KBM-7 (cell line): ENCODE measurements at regions not wholly inside any gene's neighbourhood (a gene's known extent, or its start where the extent isn't known, plus 50 kb on each side); places are given as distances from the start of the nearest gene placed in this dataset.

ENCODE experiments used
- DNase-seq: peaks from one replicate; pipeline ENCODE4 v3.0.0-alpha.2; 2015
- in situ Hi-C: fragments of 300-500 bp; cut with MboI; formaldehyde crosslinking; loops from 2 replicates; pipeline ENCODE4 v1.14.3; 2020; ENCODE audit warnings: low sequenced_read_pairs, low pct_unique_long_range_greater_than_20kb, mixed read lengths

DNA sequence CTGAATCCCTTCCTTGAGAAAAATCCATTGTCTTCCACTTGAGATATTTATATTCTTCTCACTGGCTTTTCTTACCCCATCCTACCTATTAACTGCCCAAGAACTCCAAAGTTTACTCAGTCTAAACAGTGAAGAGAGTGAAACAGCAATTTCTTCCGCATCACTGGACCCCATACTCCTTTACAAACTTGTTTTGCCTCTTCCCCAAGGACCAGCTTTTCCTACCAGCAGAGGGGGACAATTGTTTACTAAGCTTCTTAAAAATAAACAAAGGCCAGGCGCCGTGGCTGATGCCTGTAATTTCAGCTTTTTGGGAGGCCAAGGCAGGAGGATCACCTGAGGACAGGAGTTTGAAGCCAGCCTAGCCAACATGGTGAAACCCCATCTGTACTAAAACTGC lies 52.0 kb downstream of the LRATD1 start:
- no peak for DNase-seq
- in situ Hi-C loops, result no loop called here

DNA sequence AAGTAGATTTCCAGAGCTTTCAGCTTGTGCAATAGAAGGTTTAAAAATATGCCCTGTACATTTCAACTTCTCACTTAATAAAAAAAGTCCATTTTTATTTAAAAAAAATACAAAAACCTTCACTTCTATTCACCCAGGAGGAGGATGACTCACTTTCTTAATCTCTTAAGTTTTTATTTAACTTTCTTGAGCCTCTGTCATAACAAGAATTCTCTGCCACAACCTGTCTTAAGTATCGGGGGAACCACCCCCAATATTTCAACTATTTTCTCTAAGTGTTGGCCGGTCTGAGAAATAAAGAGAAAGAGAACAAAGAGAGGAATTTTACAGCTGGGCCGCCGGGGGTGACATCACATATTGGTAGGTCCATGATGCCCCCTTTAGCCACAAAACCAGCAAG lies 58.4 kb downstream of the LRATD1 start:
- DNase-seq, result no peak
- in situ Hi-C loops, result no loop called here

DNA sequence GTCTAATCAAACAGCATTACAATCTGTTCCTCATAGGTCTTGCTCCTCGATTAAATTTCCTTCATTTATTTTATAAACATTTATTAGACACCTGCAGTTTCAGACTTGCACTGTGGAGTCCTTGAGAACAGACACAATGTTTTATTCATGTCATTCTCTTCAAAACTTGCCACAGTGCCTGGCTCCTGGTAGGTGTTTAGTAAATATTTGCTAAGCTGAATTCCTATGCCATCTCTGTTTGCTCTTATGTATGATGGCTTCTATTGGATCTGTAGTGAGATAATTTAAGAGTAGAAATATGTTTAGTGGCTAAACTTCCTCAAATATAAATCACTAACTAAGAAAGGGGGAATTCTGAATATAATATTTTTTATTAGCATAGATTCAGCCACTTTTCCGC lies 61.4 kb downstream of the LRATD1 start:
- in situ Hi-C loops, result no loop called here
- no peak for DNase-seq

DNA sequence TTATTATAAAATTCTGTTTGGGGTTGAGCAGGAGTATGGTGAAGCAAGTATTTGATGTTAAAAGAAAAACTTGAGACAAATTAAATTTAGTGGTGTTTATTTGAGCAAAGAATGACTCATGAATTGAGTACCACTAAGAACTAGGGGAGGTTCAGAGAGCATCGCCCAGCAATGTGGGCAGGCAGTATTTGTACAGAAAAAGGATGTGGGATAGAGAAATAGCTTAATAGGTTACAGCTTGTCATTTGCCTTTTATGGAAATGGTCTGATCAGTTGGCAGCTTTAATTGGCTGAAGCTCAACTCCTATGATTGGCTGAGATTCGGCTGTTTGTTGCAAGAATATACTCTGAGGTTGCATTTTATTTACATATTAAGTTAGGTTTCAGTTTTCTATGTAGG lies 68.2 kb downstream of the LRATD1 start:
- in situ Hi-C loops, result no loop called here

DNA sequence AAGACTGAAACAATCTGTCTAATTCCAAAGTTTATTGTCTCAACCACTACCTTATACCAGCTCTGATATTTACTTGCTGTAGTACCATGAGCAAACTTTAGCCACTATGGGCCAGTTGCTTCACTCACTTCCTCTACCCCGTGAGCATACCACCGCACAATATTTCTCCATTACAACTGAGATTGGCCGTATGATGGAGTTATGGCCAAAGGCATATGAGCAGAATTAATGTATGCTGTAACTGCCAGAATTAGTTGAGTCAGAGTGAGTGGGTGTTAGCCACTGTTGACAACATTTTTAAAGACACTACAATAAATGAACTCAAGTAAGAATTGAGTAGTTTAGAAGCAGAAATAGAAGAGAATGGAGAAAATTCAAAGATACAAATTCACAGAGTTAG lies 69.7 kb downstream of the LRATD1 start:
- no peak for DNase-seq
- in situ Hi-C loops, result no loop called here

More for the DNA sequence above, 68.2 kb downstream of the LRATD1 start:
- DNase-seq, result no peak

DNA sequence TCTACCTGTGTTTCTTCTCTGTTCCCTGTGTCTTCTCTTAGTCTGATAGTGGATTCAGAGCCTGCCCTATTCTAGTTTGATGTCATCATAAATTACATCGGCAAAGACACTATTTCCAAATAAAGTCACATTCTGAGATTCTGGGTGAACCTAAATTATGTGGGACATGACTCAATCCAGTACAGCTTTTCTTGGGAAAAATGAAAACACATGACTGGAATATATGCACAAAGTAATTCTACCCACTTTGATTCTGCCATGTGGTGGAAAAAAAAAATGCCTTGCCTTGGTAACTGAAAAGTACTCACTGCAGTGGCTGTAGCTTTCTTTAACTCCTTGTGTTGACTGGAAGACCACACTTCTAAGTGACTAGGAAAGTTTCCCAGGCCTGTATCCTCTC lies 73.7 kb downstream of the LRATD1 start:
- in situ Hi-C loops, result no loop called here
- no peak for DNase-seq

DNA sequence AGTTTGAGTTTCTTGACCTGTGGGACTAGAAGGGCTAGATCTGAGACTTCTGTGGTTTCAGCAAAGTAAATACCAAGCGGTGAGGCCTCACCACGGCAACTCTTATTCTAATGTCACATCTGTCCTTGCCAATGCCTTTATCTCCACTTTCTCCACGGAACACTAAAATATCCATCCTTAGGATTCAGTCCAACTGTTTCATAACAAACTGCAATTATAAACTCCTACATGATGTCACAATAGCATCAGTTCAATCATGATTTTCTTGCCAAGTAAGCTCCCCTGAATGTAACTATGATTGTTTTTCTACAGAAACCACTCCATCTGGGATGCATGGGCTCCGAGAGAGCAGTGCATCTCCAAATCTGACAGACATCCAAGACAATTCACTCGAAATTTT lies 79.6 kb downstream of the LRATD1 start:
- DNase-seq, result no peak
- in situ Hi-C loops, result no loop called here

DNA sequence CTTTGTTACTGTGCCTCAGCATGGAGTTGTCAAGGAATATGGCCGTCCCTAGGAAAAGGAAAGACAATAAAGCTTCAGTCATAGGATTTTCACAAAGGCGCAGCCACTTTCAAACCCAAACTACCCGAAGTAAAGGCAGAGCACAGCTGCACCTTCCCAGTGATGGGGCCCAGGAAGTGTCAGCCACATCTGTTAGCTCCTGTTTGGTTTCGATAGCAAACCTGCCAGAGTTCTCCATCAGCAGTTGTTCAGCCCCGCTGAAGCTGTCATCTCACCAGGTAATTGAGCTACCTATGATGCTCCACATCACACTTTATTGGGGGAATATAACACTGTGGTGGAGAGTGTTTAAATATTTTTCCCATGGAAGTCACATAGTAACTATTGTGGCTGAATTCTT lies 80.7 kb downstream of the LRATD1 start:
- in situ Hi-C loops, result no loop called here
- DNase-seq, result no peak

DNA sequence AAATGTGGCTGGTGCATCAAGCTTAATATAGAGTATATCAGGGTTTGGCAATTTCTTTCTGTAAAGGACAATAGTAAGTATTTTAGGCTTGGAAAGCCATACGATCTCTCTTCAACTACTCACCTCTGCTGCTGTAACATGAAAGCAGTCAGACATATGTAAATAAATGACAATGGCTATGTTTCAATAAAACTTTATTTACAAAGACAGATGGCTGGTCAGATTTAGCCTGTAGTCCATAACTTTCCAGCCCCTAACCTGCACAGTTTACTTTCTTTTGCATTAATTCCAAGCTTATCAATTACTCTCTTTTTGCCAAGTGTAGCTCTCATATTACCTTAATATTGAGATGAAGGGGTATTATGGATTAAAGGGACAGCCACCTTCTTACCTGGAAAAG lies 83.1 kb downstream of the LRATD1 start:
- in situ Hi-C loops, result no loop called here
- DNase-seq, result no peak

DNA sequence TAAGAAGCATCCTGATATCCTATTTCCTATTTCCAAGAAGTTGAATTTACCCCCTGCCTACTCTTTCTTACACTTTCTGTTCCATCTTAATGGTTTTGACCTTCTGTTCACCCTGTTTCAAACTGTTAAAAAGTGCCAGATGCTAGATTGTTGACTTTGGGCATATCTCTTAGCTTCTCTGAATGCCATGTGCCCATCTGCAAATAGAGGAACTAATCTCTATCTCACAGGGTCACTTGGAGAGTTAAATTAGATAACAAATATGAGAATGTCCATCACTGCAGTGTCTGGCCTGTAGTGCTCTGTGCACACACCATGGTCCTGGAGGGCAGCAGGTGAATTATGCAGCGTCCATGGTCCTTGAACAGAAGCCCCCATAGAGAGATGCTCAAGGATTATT lies 83.8 kb downstream of the LRATD1 start:
- no peak for DNase-seq
- in situ Hi-C loops, result no loop called here

DNA sequence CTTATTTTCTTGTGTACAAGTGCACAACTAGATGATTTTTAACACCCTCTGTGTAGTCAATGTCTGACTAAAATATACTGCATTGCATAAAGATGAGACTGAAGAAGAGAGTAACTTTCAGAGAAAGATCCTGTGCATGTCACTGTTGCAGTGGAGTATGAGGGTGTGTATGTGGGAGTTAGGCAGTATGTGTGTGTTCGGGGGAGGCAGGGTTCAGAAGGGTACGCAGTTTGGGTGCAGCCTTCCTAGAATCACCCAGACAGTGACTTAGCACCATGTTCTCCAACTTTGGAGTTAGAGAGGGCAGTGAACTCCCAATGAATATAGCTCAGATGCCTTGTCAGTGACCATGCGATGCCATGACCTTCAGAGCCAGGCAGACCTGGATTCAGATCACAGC lies 84.6 kb downstream of the LRATD1 start:
- DNase-seq, result no peak
- in situ Hi-C loops, result no loop called here

DNA sequence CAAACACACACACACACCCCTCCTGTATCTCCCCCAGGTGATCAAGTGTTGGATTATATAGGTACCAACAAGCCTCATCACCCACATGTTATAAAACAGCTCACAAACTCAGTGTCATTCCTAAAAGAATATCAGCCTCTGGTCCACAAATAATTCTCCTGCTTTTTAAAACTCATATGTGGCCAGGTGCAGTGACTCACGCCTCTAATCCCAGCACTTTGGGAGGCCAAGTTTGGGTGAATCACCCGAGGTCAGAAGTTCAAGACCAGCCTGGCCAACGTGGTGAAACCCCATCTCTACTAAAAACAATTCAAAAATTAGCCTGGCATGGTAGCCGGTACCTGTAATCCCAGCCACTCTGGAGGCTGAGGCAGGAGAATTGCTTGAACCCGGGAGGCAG lies 87.8 kb downstream of the LRATD1 start:
- DNase-seq, result no peak

DNA sequence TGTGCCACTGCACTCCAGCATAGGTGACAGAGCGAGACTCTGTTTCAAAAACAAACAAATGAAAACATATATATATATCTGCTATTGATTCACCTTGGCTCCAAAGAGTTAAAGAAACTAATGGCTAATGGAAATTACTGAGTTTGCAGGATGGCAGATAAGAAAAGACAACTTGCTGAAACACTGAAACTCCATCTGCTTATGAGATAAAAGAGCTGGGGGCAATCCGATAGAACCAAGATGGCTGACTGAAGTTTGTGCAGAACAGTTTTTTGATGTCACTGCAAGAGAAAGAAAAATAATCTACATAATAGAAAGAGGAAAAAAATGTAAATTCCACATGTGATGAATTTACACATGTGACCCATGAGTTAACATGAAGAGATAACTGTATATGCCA lies 88.2 kb downstream of the LRATD1 start:
- no peak for DNase-seq
- in situ Hi-C loops, result no loop called here

More for the DNA sequence above, 87.8 kb downstream of the LRATD1 start:
- in situ Hi-C loops, result no loop called here

DNA sequence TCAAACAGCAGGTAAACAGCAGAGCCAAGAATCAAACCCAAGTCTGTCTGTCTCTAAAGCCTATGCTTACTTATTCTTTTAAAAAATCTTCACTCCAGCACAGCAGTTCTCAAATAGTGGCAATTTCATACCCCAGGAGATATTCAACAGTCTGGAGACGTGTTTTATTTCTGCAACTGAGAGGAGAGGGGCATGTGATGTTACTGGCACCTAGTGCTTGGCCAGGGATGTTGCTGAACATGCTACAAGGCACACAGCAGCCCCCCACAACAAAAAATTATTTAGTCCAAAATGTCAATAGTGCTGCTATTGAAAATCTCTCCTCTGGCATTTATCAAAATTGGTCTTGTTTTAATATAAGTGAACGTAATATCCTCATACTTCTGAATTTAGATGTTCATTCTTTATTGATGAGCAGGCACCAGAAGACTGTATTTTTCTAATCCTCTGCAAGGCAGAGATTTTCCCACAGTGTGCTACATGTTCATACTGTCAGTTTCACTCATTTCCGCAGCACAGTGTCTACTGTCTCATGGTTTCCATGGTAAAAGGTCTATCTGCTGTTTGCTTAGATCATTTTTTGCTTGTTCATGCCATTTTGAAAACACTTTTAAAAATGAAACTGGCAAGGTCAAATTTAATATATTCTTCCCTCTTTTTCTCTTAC lies 90.5 kb downstream of the LRATD1 start:
- DNase-seq, result no peak
- in situ Hi-C loops, result no loop called here

DNA sequence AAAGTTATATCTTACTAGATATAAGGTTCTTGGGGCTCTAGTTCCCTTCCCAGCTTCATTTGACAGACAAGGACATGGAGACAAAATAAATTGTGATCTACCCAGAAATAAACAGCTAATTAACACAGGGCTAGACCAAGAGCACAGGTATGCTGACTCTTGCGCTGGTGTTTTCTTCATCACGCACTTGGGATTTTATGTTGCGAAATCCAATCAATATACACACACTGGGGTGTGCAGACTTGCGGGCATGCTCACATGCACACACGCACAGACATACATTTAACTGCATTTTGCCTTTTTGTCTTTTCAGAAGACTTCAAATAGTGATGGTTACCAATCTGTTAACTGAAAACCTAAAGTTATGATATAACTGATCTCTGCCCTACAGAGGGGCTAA lies 91.2 kb downstream of the LRATD1 start:
- no peak for DNase-seq
- in situ Hi-C loops, result no loop called here

DNA sequence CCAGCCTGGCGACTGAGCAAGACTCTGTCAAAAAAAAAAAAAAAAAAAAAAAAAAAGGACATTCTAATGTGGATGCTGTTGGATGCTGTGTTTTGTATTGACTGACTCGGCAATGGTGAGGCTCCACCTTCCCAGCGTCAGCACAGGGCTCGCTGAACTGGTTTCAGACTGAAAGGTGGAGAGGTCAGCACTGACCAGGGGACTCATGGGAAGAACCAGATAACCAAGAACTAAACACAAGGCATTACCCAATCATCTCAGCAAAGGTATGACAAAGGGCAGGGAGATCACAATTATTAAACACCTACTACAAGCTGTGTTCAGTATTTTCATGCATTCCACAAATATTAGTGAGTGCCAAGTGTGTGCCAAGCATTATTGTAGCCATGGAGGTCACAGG lies 103.2 kb downstream of the LRATD1 start:
- no peak for DNase-seq
- in situ Hi-C loops, result no loop called here

DNA sequence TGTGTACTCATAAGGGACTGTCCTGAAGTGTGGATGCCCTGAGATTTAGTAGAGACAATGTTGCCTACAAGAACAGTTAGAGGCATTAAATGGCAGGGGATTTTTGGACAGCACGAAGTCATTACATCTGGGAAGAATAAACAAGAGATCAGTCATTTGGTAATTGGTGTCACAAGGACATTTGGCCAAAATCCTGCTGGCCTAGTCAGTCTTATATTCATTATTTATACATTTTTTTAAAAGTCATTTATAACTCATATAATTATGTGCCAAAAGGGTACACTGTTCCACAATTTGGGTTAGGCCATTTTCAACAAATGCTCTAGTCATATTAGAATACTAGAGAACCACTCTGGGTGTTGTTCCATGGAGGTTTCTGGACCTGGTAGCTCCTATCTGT lies 104.7 kb downstream of the LRATD1 start:
- no peak for DNase-seq
- in situ Hi-C loops, result no loop called here

DNA sequence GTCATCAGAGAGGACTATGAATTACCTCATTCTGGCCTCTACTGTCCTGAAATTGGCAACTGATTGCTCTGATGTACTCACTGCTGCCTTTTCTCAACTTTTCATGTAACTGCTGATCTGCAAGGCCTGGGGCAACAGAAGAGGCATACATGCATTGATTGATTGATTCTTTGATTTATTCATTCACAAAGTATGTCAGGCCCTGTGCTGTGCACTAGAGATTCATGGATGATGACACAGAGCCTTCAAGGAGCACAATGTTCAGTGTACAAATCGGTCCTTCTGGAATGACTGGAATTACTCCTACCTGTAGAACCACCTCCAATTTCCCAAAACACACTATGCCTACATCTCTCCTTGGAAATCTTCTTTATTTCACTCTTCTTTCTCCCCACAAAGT lies 111.3 kb downstream of the LRATD1 start:
- in situ Hi-C loops, result no loop called here
- DNase-seq, result no peak

DNA sequence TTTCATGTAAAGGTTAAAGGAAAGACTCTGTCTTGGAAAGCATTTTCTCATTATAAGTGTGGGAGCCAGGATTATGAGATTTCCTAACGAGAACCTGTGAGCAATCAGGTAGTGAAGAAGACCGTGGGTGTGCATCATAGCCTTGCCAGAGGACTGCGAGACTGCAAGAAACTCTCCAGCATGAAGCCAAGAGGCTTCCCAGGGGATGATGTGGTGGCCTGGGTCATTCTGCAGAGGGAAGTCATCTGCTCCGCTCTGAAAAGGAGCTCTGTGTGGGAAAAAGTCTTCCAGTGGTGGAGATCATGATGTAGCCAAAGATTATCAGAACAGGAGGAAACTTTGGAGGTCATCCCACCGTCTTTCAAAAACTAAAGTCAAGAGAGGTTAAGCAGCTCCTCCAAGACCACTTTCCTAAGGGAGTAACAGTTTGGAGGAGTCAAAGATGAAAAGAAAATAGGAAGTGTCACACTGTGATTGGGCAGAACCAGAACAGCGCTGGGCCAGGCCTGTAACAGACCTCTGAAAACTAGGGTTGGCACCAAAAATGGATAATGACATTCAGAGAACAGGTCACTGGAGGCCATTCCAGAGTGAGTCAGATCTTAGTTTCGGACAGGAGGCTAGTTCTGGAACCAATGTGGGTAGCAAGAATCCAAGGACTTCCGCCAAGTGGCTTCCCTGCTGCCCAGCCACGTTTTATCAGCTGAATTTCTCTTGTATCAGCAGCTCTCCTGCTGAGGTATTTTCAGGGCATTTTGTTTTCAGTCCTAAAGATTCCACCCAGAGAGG lies 113.0 kb downstream of the LRATD1 start:
- in situ Hi-C loops, result no loop called here
- DNase-seq, result no peak

DNA sequence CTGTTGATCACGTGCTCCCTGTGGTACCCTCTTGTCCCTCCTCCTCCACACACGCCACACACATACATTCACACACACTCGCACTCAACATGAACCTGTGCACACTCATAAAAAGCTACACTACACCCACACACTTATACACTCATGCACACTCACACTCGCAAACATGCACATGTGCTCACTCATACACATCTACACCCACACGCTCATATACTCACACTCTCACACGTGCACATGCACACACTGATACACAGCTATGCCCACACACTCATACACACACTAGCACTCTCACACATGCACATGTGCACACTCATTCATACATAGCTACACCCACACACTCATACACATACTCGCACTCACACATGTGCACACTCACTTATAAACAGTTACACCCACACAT lies 113.6 kb downstream of the LRATD1 start:
- in situ Hi-C loops, result no loop called here

DNA sequence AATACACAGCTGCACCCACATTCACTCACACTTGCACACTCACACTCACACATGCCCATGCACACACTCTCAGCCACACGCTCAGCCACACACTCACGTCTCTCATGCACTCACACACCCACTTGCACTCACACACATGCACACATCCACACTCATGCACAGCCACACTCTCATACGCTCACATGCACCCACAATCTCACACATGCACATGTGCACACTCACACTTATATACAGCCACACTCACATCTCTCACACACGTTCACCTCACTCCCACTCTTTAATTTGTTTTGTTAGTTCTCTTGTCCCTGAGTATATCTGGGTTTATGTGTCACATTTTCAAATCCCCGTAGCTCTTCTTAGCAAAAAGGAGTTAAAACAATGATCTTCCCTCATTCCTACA lies 114.9 kb downstream of the LRATD1 start:
- no peak for DNase-seq
- in situ Hi-C loops, result no loop called here

More for the DNA sequence above, 113.6 kb downstream of the LRATD1 start:
- DNase-seq, result no peak
